ENCODE measurements at regions not wholly inside any gene's neighbourhood (a gene's known extent, or its start where the extent isn't known, plus 50 kb on each side); places are given as distances from the start of the nearest gene placed in this dataset.

GRCh38 chr2:37868866-37869265 is 56.2 kb upstream of the RMDN2 start:
- FAIRE-seq (no peak), DNase-seq (ENCODE audit: insufficient read length, low spot score) (no peak)
- TF ChIP-seq POU2F2 (IDR thresholded peaks at IDR 0.05; ENCODE audit: low read depth, low read length): no peak
- TF ChIP-seq PAX5 (IDR thresholded peaks at IDR 0.05; ENCODE audit: insufficient read depth, low read length, severe bottlenecking): no peak
- no peak for TF ChIP-seq POLR2A (IDR thresholded peaks at IDR 0.05; ENCODE audit: low read depth, low read length)
- TF ChIP-seq POLR2AphosphoS5 (IDR thresholded peaks at IDR 0.05; ENCODE audit: low read depth, low read length): no peak
- no peak for TF ChIP-seq TAF1 (IDR thresholded peaks at IDR 0.05; ENCODE audit: low read depth, low read length)
- no peak for TF ChIP-seq SPI1 (IDR thresholded peaks at IDR 0.05; ENCODE audit: low read depth, low read length)

GRCh38 chr2:37869304-37869703 is 55.8 kb upstream of the RMDN2 start:
- no peak for FAIRE-seq
- TF ChIP-seq PAX5 (IDR thresholded peaks at IDR 0.05; ENCODE audit: insufficient read depth, low read length, severe bottlenecking) (no peak), POU2F2 (IDR thresholded peaks at IDR 0.05; ENCODE audit: low read depth, low read length) (no peak), SPI1 (IDR thresholded peaks at IDR 0.05; ENCODE audit: low read depth, low read length) (no peak), TAF1 (IDR thresholded peaks at IDR 0.05; ENCODE audit: low read depth, low read length) (no peak), POLR2AphosphoS5 (IDR thresholded peaks at IDR 0.05; ENCODE audit: low read depth, low read length) (no peak), POLR2A (IDR thresholded peaks at IDR 0.05; ENCODE audit: low read depth, low read length) (no peak)
- no peak for DNase-seq (ENCODE audit: insufficient read length, low spot score)

GRCh38 chr2:37869771-37870170 is 55.3 kb upstream of the RMDN2 start:
- DNase-seq (ENCODE audit: insufficient read length, low spot score) (no peak), FAIRE-seq (no peak)
- TF ChIP-seq SPI1 (IDR thresholded peaks at IDR 0.05; ENCODE audit: low read depth, low read length) (no peak), POLR2AphosphoS5 (IDR thresholded peaks at IDR 0.05; ENCODE audit: low read depth, low read length) (no peak), POU2F2 (IDR thresholded peaks at IDR 0.05; ENCODE audit: low read depth, low read length) (no peak), TAF1 (IDR thresholded peaks at IDR 0.05; ENCODE audit: low read depth, low read length) (no peak), POLR2A (IDR thresholded peaks at IDR 0.05; ENCODE audit: low read depth, low read length) (no peak), PAX5 (IDR thresholded peaks at IDR 0.05; ENCODE audit: insufficient read depth, low read length, severe bottlenecking) (no peak)

- TF ChIP-seq POLR2A (IDR thresholded peaks at IDR 0.05; ENCODE audit: low read depth, low read length) (no peak), SPI1 (IDR thresholded peaks at IDR 0.05; ENCODE audit: low read depth, low read length) (no peak), TAF1 (IDR thresholded peaks at IDR 0.05; ENCODE audit: low read depth, low read length) (no peak), POU2F2 (IDR thresholded peaks at IDR 0.05; ENCODE audit: low read depth, low read length) (no peak), POLR2AphosphoS5 (IDR thresholded peaks at IDR 0.05; ENCODE audit: low read depth, low read length) (no peak), PAX5 (IDR thresholded peaks at IDR 0.05; ENCODE audit: insufficient read depth, low read length, severe bottlenecking) (no peak)
- DNase-seq (ENCODE audit: insufficient read length, low spot score) (no peak), FAIRE-seq (no peak)
These were observed 54.3 kb upstream of the RMDN2 start for GRCh38 chr2:37870829-37871228.

- TF ChIP-seq POLR2A (IDR thresholded peaks at IDR 0.05; ENCODE audit: low read depth, low read length) (no peak), TAF1 (IDR thresholded peaks at IDR 0.05; ENCODE audit: low read depth, low read length) (no peak), POLR2AphosphoS5 (IDR thresholded peaks at IDR 0.05; ENCODE audit: low read depth, low read length) (no peak), PAX5 (IDR thresholded peaks at IDR 0.05; ENCODE audit: insufficient read depth, low read length, severe bottlenecking) (no peak), POU2F2 (IDR thresholded peaks at IDR 0.05; ENCODE audit: low read depth, low read length) (no peak), SPI1 (IDR thresholded peaks at IDR 0.05; ENCODE audit: low read depth, low read length) (no peak)
- no peak for DNase-seq (ENCODE audit: insufficient read length, low spot score)
- peak; percentile 35 for FAIRE-seq
These were observed 53.5 kb upstream of the RMDN2 start for GRCh38 chr2:37871456-37872191.

GRCh38 chr2:37872192-37872750 is 52.8 kb upstream of the RMDN2 start:
- TF ChIP-seq SPI1 (IDR thresholded peaks at IDR 0.05; ENCODE audit: low read depth, low read length): no peak
- no peak for TF ChIP-seq TAF1 (IDR thresholded peaks at IDR 0.05; ENCODE audit: low read depth, low read length)
- no peak for TF ChIP-seq POLR2A (IDR thresholded peaks at IDR 0.05; ENCODE audit: low read depth, low read length)
- no peak for TF ChIP-seq POLR2AphosphoS5 (IDR thresholded peaks at IDR 0.05; ENCODE audit: low read depth, low read length)
- no peak for TF ChIP-seq POU2F2 (IDR thresholded peaks at IDR 0.05; ENCODE audit: low read depth, low read length)
- TF ChIP-seq PAX5 (IDR thresholded peaks at IDR 0.05; ENCODE audit: insufficient read depth, low read length, severe bottlenecking): no peak
- DNase-seq (ENCODE audit: insufficient read length, low spot score) (no peak), FAIRE-seq (peak; percentile 40)

- FAIRE-seq: peak; percentile 26
- no peak for DNase-seq (ENCODE audit: insufficient read length, low spot score)
- TF ChIP-seq SPI1 (IDR thresholded peaks at IDR 0.05; ENCODE audit: low read depth, low read length) (no peak), POLR2AphosphoS5 (IDR thresholded peaks at IDR 0.05; ENCODE audit: low read depth, low read length) (no peak), PAX5 (IDR thresholded peaks at IDR 0.05; ENCODE audit: insufficient read depth, low read length, severe bottlenecking) (no peak), TAF1 (IDR thresholded peaks at IDR 0.05; ENCODE audit: low read depth, low read length) (no peak), POLR2A (IDR thresholded peaks at IDR 0.05; ENCODE audit: low read depth, low read length) (no peak), POU2F2 (IDR thresholded peaks at IDR 0.05; ENCODE audit: low read depth, low read length) (no peak)
These were observed 51.9 kb upstream of the RMDN2 start for GRCh38 chr2:37873229-37873628.

GRCh38 chr2:37873749-37874330 is 51.2 kb upstream of the RMDN2 start:
- FAIRE-seq: no peak
- no peak for TF ChIP-seq TAF1 (IDR thresholded peaks at IDR 0.05; ENCODE audit: low read depth, low read length)
- no peak for TF ChIP-seq POLR2AphosphoS5 (IDR thresholded peaks at IDR 0.05; ENCODE audit: low read depth, low read length)
- TF ChIP-seq POU2F2 (IDR thresholded peaks at IDR 0.05; ENCODE audit: low read depth, low read length): no peak
- no peak for TF ChIP-seq SPI1 (IDR thresholded peaks at IDR 0.05; ENCODE audit: low read depth, low read length)
- no peak for TF ChIP-seq POLR2A (IDR thresholded peaks at IDR 0.05; ENCODE audit: low read depth, low read length)
- no peak for TF ChIP-seq PAX5 (IDR thresholded peaks at IDR 0.05; ENCODE audit: insufficient read depth, low read length, severe bottlenecking)
- DNase-seq (ENCODE audit: insufficient read length, low spot score): no peak

- no peak for TF ChIP-seq POU2F2 (IDR thresholded peaks at IDR 0.05; ENCODE audit: low read depth, low read length)
- no peak for TF ChIP-seq POLR2A (IDR thresholded peaks at IDR 0.05; ENCODE audit: low read depth, low read length)
- no peak for TF ChIP-seq POLR2AphosphoS5 (IDR thresholded peaks at IDR 0.05; ENCODE audit: low read depth, low read length)
- TF ChIP-seq TAF1 (IDR thresholded peaks at IDR 0.05; ENCODE audit: low read depth, low read length): no peak
- no peak for TF ChIP-seq SPI1 (IDR thresholded peaks at IDR 0.05; ENCODE audit: low read depth, low read length)
- TF ChIP-seq PAX5 (IDR thresholded peaks at IDR 0.05; ENCODE audit: insufficient read depth, low read length, severe bottlenecking): no peak
- DNase-seq (ENCODE audit: insufficient read length, low spot score) (no peak), FAIRE-seq (peak; percentile 50)
These were observed 50.6 kb upstream of the RMDN2 start for GRCh38 chr2:37874470-37874869.

Measured in GM12891 (cell line).